SU-DHL-6 (cell line): ENCODE measurements at regions not wholly inside any gene's neighbourhood (a gene's known extent, or its start where the extent isn't known, plus 50 kb on each side); places are given as distances from the start of the nearest gene placed in this dataset.
"Not testable (repeated sequence)": the region's sequence is repeated elsewhere in the genome, so short reads cannot be mapped to it uniquely, and the experiment has no call there.

Experiments
- EZH2phosphoT487 ChIP-seq: fragments of 200-600 bp; sonication (generic), shearing (Covaris generic); conservative IDR thresholded peaks from 2 replicates; pipeline ENCODE4 v1.6.1; 2018; ENCODE audit warnings: mild to moderate bottlenecking, antibody characterized with exemption, low read length, moderate library complexity, mixed read lengths
- TF ChIP-seq, protein P1 (sequence below): fragments of 200-600 bp; sonication (generic); IDR thresholded peaks from one replicate; pipeline ENCODE4 v1.5.1; 2017; ENCODE audit warnings: antibody characterized with exemption, mild to moderate bottlenecking, low read length, moderate library complexity; ENCODE audit not compliant: insufficient read depth, poor library complexity, severe bottlenecking

- TF ChIP-seq, protein P1, sequence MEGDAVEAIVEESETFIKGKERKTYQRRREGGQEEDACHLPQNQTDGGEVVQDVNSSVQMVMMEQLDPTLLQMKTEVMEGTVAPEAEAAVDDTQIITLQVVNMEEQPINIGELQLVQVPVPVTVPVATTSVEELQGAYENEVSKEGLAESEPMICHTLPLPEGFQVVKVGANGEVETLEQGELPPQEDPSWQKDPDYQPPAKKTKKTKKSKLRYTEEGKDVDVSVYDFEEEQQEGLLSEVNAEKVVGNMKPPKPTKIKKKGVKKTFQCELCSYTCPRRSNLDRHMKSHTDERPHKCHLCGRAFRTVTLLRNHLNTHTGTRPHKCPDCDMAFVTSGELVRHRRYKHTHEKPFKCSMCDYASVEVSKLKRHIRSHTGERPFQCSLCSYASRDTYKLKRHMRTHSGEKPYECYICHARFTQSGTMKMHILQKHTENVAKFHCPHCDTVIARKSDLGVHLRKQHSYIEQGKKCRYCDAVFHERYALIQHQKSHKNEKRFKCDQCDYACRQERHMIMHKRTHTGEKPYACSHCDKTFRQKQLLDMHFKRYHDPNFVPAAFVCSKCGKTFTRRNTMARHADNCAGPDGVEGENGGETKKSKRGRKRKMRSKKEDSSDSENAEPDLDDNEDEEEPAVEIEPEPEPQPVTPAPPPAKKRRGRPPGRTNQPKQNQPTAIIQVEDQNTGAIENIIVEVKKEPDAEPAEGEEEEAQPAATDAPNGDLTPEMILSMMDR: not testable (repeated sequence)
- TF ChIP-seq EZH2phosphoT487: not testable (repeated sequence)
These were observed 238.3 kb upstream of the NPAP1 start for GRCh38 chr15:24437270-24437669.
